HUES48 (cell line): ENCODE measurements at regions not wholly inside any gene's neighbourhood (a gene's known extent, or its start where the extent isn't known, plus 50 kb on each side); places are given as distances from the start of the nearest gene placed in this dataset.

Experiments
- H3K27ac ChIP-seq: one replicate; pipeline ENCODE4 v1.7.0; 2013; ENCODE audit warnings: low read depth, low read length, inconsistent platforms
- H3K27me3 ChIP-seq: 2 replicates; pipeline ENCODE4 v1.6.1; 2013; ENCODE audit warnings: mild to moderate bottlenecking, low read length; ENCODE audit not compliant: control insufficient read depth, insufficient read depth
- H3K36me3 ChIP-seq: 2 replicates; pipeline ENCODE4 v1.6.1; 2013; ENCODE audit warnings: low read length; ENCODE audit not compliant: control insufficient read depth, insufficient read depth
- H3K4me1 ChIP-seq: 2 replicates; pipeline ENCODE4 v1.6.1; 2013; ENCODE audit warnings: mild to moderate bottlenecking, low read length; ENCODE audit not compliant: control insufficient read depth, insufficient read depth
- H3K4me3 ChIP-seq: 2 replicates; pipeline ENCODE4 v1.5.1; 2013; ENCODE audit warnings: mild to moderate bottlenecking, low read depth, low read length
- H3K9ac ChIP-seq: 2 replicates; pipeline ENCODE4 v1.6.1; 2013; ENCODE audit warnings: mild to moderate bottlenecking, low read depth, low read length, moderate library complexity
- H3K9me3 ChIP-seq: 2 replicates; pipeline ENCODE4 v1.6.1; 2013; ENCODE audit warnings: low read length; ENCODE audit not compliant: control insufficient read depth, insufficient read depth

- H3K4me1 ChIP-seq, result no peaks in the 10 kb centered on the region
- no peak overlapping the region for H3K9ac ChIP-seq
- H3K27ac ChIP-seq, result no peak overlapping the region
- no peaks in the 10 kb centered on the region for H3K27me3 ChIP-seq
- H3K9me3 ChIP-seq, result no peaks in the 10 kb centered on the region
- no peaks in the 10 kb centered on the region for H3K36me3 ChIP-seq
- H3K4me3 ChIP-seq, result no peak overlapping the region
These were observed 160.9 kb downstream of the PTPRU start for GRCh38 chr1:29397256-29397590.

GRCh38 chr1:29396438-29397255 lies 160.3 kb downstream of the PTPRU start:
- no peaks in the 10 kb centered on the region for H3K36me3 ChIP-seq
- no peaks in the 10 kb centered on the region for H3K9me3 ChIP-seq
- H3K4me1 ChIP-seq, result no peaks in the 10 kb centered on the region

DNA sequence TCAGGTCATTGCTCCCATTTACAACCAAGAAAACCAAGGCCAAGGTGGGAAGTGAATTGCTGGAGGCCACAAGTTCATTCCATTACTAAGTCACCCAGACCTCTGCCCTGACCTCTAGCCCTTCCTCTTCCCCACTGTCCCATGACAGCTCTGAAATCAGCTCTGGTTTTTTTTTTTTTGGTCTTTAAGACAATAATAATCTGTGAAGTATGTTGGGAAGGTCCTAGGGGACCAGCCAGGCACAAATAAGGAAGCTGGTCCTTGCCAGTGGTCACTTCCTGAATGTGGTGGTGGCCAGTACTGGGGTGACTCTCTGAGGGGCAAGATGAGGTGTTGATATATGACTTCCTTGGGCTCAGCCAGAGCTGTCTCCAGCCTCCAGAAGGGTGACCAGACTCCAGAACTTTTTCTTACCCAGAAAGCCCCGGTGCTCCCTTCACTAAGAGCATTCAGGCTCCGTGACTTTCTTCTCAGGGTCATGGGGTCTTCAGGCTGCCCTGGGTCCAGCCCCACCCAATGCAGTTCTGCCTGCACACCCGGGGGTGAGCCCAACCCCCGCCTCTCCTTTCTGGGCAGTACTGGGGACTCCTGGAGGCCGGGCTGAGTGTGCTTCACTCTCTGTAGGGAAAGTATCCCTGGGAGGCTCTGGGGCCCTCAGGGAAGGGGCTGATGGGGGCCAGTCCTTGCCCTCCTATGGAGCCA lies 159.6 kb downstream of the PTPRU start:
- no peak overlapping the region for H3K9ac ChIP-seq
- H3K4me1 ChIP-seq, result no peaks in the 10 kb centered on the region
- no peaks in the 10 kb centered on the region for H3K27me3 ChIP-seq
- no peak overlapping the region for H3K27ac ChIP-seq
- no peak overlapping the region for H3K4me3 ChIP-seq
- H3K36me3 ChIP-seq, result no peaks in the 10 kb centered on the region
- no peaks in the 10 kb centered on the region for H3K9me3 ChIP-seq

More at GRCh38 chr1:29396438-29397255, 160.3 kb downstream of the PTPRU start:
- H3K9ac ChIP-seq, result no peak overlapping the region
- H3K27me3 ChIP-seq, result no peaks in the 10 kb centered on the region
- no peak overlapping the region for H3K4me3 ChIP-seq
- no peak overlapping the region for H3K27ac ChIP-seq

DNA sequence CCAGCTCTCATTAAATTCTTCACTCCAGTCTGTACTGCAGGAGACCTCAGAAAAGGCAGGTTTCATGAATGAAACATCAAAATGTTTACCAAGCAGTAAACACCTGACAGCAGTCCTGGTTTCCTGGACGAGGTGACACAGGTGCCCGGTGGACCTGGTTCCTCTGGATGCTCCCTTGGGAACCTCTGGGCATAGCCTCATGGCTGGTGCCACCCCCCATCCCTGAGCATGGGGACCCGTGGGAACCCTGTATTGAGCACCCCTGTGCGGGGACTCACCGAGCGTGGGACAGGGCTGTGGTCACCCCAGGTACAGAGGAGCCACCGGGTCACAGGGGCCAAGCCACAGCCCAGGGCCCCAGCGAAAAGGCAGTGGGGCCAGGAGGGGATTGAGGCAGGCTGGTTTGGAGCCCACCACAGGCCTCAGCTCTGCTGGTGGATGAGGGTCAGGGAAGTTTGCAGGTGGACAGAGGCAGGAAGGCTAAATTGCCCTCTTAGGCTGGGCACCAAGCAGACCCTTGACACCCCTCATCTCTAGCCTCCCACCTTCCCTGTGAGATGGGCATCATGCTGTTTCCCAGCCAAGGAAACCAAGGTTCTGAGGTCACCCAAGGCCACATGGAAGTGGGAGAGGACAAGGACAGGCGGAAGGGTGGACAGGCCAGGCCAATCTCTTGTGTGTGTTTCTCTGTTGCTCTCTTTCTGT lies 158.4 kb downstream of the PTPRU start:
- H3K4me3 ChIP-seq, result no peak overlapping the region
- no peaks in the 10 kb centered on the region for H3K9me3 ChIP-seq
- no peak overlapping the region for H3K27ac ChIP-seq
- H3K4me1 ChIP-seq, result no peaks in the 10 kb centered on the region
- no peaks in the 10 kb centered on the region for H3K27me3 ChIP-seq
- no peak overlapping the region for H3K9ac ChIP-seq
- no peaks in the 10 kb centered on the region for H3K36me3 ChIP-seq

GRCh38 chr1:29393451-29393826 lies 157.1 kb downstream of the PTPRU start:
- H3K4me3 ChIP-seq, result no peak overlapping the region
- no peak overlapping the region for H3K9ac ChIP-seq
- no peaks in the 10 kb centered on the region for H3K27me3 ChIP-seq
- H3K27ac ChIP-seq, result no peak overlapping the region
- H3K4me1 ChIP-seq, result no peaks in the 10 kb centered on the region
- no peaks in the 10 kb centered on the region for H3K9me3 ChIP-seq
- H3K36me3 ChIP-seq, result no peaks in the 10 kb centered on the region

DNA sequence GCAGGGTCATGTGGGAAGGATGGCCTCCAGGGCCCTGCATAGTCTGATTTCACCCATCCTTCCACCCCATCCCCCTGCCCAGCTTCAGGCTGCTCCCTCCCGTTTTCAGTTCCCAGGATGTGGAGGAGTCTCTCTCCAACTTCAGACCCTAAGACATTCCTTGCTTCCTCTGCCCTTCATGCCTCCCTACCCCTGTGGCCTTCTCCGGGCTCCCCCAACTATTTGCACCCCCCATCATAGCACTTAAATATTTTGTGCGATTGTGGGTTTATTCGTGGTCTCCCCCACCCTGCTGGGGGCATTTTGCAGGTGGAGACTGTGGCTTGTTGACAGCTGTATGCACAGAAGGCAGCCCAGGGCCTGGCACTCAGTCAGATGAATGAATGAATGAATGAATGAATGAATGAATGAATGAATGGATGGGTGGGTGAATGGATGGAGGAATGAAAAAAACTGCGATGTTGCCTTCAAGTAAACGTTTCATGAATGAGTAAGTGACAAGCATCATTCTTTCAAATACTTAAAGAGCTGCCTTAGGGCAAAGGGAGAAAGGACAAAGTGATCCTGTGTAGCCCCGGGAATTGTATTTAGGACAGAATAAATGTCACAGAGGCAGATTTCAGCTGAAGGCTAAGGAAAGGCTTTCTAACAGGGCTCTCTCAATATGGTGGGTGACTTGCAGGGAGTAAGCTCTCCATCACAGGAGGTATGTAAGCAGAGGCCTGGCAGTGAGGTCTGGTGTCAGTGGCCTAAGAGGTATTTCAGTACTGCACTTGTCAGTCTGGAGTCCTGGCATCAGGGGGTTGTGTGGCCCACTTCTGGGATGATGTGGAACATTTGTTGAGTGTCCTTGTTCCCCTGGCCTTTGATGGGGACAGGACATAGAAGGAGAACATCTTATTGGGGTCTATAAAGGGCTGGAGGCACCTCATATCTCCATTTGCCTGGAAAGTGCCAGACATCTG lies 156.4 kb downstream of the PTPRU start:
- Histone ChIP-seq H3K27ac (no peak overlapping the region), H3K27me3 (no peaks in the 10 kb centered on the region), H3K9me3 (no peaks in the 10 kb centered on the region)

GRCh38 chr1:29392036-29392435 lies 155.7 kb downstream of the PTPRU start:
- H3K27me3 ChIP-seq, result no peaks in the 10 kb centered on the region
- no peak overlapping the region for H3K27ac ChIP-seq
- no peaks in the 10 kb centered on the region for H3K4me1 ChIP-seq
- H3K36me3 ChIP-seq, result no peaks in the 10 kb centered on the region
- H3K4me3 ChIP-seq, result no peak overlapping the region
- no peaks in the 10 kb centered on the region for H3K9me3 ChIP-seq
- H3K9ac ChIP-seq, result no peak overlapping the region

More for the DNA sequence above, 156.4 kb downstream of the PTPRU start:
- no peaks in the 10 kb centered on the region for H3K4me1 ChIP-seq
- H3K9ac ChIP-seq, result no peak overlapping the region
- no peaks in the 10 kb centered on the region for H3K36me3 ChIP-seq
- no peak overlapping the region for H3K4me3 ChIP-seq

- no peaks in the 10 kb centered on the region for H3K9me3 ChIP-seq
These were observed 155.1 kb downstream of the PTPRU start for GRCh38 chr1:29391362-29391880.

DNA sequence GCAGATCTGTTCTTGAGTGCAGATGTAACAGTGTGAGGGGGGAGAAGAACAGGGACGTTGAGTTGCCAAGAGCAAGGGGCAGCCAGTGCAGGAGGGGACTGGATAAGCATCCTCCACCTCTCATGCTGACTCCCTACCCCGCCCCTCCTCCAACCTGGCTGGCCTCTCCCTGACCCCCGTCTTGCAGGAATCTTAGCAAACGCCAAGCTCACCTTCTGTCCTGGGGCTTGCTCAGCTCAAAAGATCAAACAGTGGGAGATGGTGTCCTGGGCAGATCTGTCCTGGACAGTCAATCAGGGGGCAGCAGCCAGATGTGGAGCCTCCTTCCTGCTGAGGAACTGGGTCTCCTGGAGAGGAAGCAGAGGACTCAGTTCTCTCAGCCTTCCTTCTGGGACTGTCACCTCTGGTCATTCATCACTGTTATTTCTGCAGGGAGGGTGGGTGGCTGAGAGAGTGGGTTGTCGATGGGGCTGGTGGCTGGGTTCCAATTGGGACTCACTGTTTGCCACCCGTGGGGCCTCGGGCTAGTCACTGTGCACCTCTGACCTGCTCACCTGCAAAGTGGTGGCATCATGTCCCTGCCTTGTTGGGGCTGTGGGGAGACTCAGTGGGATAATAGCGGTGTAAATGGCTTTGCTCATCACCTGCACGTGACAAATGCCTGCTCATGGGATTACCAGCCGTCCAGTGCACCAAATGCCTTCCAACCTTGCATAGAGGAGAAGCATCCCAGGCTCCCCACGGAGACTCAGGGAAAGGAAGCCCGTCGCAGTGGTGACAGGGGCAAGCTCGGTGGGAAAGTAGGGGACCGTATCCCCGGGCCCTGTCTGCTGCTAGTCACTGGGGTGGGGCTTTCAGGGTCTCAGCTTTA lies 154.4 kb downstream of the PTPRU start:
- Histone ChIP-seq H3K9me3 (no peaks in the 10 kb centered on the region), H3K4me3 (no peak overlapping the region), H3K9ac (no peak overlapping the region), H3K36me3 (no peaks in the 10 kb centered on the region), H3K27me3 (no peaks in the 10 kb centered on the region), H3K4me1 (no peaks in the 10 kb centered on the region), H3K27ac (no peak overlapping the region)

More at GRCh38 chr1:29391362-29391880, 155.1 kb downstream of the PTPRU start:
- H3K27ac ChIP-seq, result no peak overlapping the region
- H3K4me3 ChIP-seq, result no peak overlapping the region
- H3K9ac ChIP-seq, result no peak overlapping the region
- no peaks in the 10 kb centered on the region for H3K4me1 ChIP-seq
- no peaks in the 10 kb centered on the region for H3K27me3 ChIP-seq
- H3K36me3 ChIP-seq, result no peaks in the 10 kb centered on the region
